ENCODE measurements at regions not wholly inside any gene's neighbourhood (a gene's known extent, or its start where the extent isn't known, plus 50 kb on each side); places are given as distances from the start of the nearest gene placed in this dataset.
"Not testable (repeated sequence)": the region's sequence is repeated elsewhere in the genome, so short reads cannot be mapped to it uniquely, and the experiment has no call there.

DNA sequence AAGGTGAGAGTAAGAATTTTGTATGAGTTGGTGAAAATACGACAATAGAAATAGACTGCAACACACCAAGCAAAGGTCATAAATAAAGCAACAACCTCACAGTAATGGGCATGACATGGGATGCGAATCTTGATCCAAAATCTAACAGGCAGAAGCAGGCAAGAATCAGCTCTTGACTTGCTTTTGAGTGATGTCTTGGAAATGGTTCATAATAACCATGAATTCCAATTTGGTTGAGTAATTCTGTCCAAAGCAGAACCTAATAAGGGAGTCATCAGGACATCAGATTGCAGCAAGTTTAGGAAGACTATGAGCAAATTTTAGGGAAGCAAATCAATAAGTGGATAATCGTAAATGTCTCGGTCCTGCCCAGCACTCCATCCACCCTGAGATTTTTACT is 224.0 kb upstream of the ISX start:
- DNase-seq (ENCODE audit: low spot score) = no peak

DNA sequence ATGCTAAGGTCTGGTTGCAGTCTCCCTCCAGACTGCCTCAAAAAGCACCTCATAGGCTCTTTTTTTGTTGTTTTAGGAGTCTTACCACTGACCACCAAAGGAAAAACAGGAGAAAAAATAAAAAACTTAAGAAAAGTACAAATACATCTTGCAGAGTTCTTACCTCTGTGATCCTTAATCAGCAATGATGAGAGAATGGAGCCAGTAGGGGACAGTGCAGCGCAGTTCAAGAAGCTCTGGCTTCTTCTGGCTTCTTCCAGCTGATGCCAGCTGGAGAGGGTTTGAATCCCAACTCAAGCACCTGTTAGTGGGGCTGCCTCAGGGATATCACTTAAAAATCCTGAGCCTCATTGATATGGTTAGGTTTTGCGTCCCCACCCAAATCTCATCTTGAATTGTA is 223.3 kb upstream of the ISX start:
- DNase-seq (ENCODE audit: low spot score) = no peak

DNA sequence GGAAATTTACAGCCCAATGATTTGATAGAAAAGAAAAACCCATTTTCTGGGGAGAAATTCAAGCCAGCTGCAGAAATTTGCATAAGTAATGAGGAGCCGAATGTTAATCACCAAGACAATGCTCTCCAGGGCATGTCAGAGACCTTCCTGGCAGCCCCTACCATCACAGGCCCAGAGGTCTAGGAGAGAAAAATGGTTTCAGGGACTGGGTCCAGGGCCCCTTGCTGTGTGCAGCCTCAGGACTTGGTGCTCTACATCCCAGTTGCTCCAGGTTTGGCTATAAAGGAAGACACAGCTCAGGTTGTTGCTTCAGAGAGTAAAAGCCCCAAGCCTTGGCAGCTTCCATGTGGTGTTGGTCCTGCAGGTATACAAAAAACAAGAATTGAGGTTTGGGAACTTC is 222.2 kb upstream of the ISX start:
- DNase-seq (ENCODE audit: low spot score) = not testable (repeated sequence)

DNA sequence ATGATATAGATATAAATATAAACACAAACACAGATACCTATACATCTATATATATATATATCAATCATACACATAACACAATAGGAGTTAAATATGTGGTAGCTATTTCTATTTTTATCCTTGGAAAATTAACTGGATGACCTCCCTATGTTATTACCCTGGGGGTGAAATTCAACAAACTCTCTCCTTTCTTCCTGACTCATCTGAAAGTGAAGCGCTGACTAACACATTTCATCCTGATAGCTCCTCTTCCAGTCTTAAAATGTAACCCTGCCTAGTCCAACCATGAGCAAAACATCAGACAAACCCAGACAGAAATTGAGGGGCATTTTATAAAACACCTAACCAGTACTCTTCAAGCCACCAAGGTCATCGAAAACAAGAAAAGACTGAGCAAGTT is 220.6 kb upstream of the ISX start:
- no peak for DNase-seq (ENCODE audit: low spot score)

GRCh38 chr22:34847072-34847471 is 218.9 kb upstream of the ISX start:
- no peak for DNase-seq (ENCODE audit: low spot score)

DNA sequence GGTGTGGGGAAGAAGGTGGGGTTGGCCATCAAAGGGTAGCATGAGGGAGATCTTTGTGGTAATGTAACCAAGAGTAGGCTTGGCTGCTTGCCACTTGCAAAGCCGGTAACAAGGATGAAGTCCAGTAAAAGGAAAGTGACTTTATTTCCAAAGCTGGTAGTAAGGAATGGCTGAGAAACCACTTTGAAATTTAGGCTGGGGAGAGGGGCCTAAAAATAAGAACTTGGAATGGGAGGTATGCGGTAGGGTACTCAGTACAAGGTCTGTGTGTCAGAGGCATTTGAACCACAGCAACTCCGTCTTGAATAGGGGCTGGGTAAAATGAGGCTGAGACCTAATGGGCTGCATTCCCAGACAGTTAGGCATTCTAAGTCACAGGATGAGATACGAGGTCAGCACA is 216.0 kb upstream of the ISX start:
- DNase-seq (ENCODE audit: low spot score) = no peak

DNA sequence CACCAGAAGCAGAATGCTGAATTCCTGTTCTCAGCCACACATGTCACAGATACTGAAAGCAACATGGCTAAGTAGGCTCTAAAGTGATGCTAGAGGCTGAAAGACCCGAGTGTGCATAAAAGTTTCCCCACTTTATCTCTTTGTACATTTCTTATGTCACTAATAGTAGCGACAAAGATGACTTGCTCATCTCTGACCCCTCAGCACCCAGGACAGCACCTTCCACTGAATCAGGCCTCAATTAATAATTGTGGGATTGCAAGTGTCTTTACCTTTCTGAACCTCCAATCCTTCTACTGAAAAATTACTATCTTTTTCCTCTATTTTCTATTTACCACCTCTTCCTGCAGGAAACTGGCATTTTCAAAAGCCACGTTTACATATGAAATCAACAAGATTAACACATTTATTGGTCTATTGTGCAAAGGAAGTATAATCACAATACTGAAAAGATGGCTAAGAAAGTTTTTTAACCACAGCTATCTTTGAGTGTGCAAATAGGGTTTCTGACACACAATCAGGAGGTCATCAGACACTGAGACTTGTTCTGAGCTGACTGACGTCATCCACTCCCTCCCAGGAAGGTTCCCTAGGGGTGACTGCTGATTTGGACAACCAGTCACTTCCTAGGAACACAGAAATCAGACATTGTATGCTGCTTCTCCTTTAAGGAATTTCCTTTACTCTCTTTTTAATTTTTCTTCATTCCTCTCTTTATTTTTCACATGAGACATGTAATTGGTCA is 213.9 kb upstream of the ISX start:
- no peak for DNase-seq (ENCODE audit: low spot score)

DNA sequence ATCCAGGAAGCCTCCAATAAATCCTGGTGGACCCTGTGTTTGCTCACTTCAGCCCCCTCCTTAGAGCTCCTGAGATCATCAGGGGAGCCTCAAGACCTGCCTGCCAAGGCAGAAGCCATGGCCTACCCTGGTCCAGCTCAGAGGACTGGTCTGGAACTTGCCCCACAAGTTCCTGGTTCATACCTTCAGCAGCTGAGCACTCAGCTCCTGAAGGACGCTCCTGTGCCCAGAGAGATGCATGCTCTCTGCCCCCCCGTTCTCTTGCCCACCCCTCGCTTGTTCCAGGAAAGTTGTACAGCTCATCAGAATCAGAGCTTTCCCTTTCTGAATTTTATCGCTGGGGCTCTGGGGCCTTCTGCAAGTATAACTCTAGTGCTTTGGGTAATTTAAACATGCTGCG is 210.5 kb upstream of the ISX start:
- no peak for DNase-seq (ENCODE audit: low spot score)

- no peak for DNase-seq (ENCODE audit: low spot score)
Measured at GRCh38 chr22:34858066-34858465, 207.9 kb upstream of the ISX start.

GRCh38 chr22:34861787-34862186 is 204.2 kb upstream of the ISX start:
- DNase-seq (ENCODE audit: low spot score) = no peak

DNA sequence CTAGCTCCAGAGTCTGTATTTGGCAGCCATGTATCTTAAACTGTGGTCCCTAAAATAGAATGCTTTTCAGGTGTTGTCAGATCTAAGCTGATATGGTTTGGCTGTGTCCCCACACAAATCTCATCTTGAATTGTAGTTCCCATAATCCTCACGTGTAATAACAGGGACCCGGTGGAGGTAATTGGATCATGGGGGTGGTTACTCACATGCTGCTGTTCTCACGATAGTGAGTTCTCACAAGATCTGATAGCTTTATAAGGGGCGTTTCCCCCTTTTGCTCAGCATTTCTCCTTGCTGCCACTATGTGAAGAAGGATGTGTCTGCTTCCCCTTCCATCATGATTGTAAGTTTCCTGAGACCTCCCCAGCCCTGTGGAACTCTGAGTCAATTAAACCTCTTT is 199.9 kb upstream of the ISX start:
- no peak for DNase-seq (ENCODE audit: low spot score)

- no peak for DNase-seq (ENCODE audit: low spot score)
Measured at GRCh38 chr22:34866495-34867131, 199.3 kb upstream of the ISX start.

- DNase-seq (ENCODE audit: low spot score) = no peak
Measured at GRCh38 chr22:34877506-34877905, 188.5 kb upstream of the ISX start.

GRCh38 chr22:34878171-34878570 is 187.8 kb upstream of the ISX start:
- DNase-seq (ENCODE audit: low spot score) = no peak

- no peak for DNase-seq (ENCODE audit: low spot score)
Measured at GRCh38 chr22:34879001-34879400, 187.0 kb upstream of the ISX start.

- DNase-seq (ENCODE audit: low spot score) = no peak
Measured at GRCh38 chr22:34880662-34881061, 185.3 kb upstream of the ISX start.

GRCh38 chr22:34881453-34881852 is 184.5 kb upstream of the ISX start:
- no peak for DNase-seq (ENCODE audit: low spot score)

GRCh38 chr22:34885852-34886251 is 180.1 kb upstream of the ISX start:
- DNase-seq (ENCODE audit: low spot score) = no peak

DNA sequence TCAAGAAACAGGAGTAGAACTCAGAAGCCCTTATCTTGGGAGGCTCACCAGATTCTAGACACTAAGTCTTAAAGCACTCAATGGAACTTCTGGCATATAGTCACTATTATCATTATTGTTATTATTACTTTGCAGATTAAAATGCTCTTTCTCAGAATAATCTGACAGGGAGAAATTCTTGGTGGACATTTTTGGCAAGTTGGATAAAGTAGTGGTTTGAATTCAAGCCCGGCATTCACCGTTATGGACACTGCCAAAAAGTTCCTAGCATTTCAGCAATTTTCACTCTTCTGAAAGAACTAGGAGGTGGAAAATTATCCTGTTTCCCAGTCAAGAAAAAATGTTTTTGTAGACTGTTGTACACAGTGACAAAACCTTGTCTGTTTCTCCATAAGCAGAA is 179.6 kb upstream of the ISX start:
- no peak for DNase-seq (ENCODE audit: low spot score)

DNA sequence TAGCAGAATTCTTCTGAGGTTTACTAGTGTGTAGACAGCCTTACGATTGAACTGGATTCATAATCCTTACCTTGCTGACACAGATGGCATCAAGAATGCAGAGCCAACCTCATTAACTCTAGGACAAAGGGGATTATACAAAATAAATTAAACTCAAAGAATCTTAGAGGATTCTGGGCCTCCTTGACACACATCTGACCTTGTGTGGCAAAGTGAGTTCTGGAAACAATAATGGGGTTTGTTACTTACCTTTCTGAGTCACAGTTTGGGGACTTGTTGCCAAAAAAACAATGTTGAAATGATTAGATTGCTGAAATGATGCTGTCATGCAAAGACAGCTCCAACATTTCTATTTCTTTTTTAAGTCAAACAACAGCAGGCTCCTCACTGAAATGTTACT is 179.1 kb upstream of the ISX start:
- DNase-seq (ENCODE audit: low spot score) = no peak

DNA sequence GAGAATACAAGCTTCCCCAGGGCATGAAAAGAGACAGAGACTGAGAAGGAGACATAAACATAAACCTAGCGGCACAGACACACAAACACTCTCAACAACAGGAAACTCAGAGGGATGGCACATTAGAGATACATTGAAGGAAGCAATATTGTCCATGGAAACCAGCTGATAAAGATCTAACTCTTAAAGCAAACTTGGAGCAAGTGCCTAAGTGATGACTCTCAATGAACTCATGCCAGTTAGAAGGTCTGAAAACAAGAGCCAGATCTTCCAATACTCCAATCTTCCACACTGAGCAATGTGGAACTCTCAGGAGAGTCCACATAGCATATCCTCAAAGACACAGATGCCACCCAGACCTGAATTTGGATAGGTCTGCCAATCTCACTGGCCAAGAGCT is 168.8 kb upstream of the ISX start:
- no peak for DNase-seq (ENCODE audit: low spot score)

- DNase-seq (ENCODE audit: low spot score) = no peak
Measured at GRCh38 chr22:34902335-34902734, 163.6 kb upstream of the ISX start.

GRCh38 chr22:34903416-34903815 is 162.5 kb upstream of the ISX start:
- DNase-seq (ENCODE audit: low spot score) = no peak

DNA sequence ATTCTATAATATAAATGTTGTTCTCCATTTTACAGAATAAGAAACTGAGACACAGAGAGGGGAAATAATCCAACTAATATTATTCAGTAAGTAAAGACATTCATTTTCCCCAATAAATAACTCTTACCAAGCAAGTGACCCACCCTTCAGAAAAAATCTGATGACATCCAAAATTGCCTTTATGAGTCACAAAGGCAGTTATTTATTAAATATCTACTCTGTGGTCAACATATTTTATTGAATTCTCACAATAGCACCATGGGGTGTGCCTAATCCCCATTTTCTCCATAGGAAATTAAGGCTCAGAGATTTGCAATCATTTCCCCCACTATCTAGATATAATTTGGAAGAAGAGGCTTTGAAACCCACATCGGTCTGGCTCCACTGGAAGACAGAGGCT is 161.5 kb upstream of the ISX start:
- no peak for DNase-seq (ENCODE audit: low spot score)

Data from GM03348 (cell line).